HCT116 (cell line): ENCODE measurements at regions not wholly inside any gene's neighbourhood (a gene's known extent, or its start where the extent isn't known, plus 50 kb on each side); places are given as distances from the start of the nearest gene placed in this dataset.

ENCODE experiments used
- CEBPB ChIP-seq: IDR thresholded peaks from 2 replicates; pipeline ENCODE4 v1.6.1; 2012; ENCODE audit warnings: low read depth
- EZH2 ChIP-seq: fragments of 200-600 bp; sonication (generic); IDR thresholded peaks from 2 replicates; pipeline ENCODE4 v1.6.1; 2017; ENCODE audit warnings: antibody characterized with exemption, mixed run types
- JUND ChIP-seq: IDR thresholded peaks from 2 replicates; pipeline ENCODE4 v1.6.1; 2012
- POLR2A ChIP-seq: IDR thresholded peaks from 2 replicates; pipeline ENCODE4 v1.7.0; 2011; ENCODE audit warnings: borderline replicate concordance; ENCODE audit not compliant: insufficient read depth, insufficient read length; ENCODE audit errors: extremely low read depth
- RAD21 ChIP-seq: IDR thresholded peaks from 2 replicates; pipeline ENCODE4 v1.6.1; 2012; ENCODE audit warnings: low read depth, mild to moderate bottlenecking
- SIN3A ChIP-seq: IDR thresholded peaks from 2 replicates; pipeline ENCODE4 v1.6.1; 2012; ENCODE audit warnings: low read depth
- ZFX ChIP-seq: fragments of 450-650 bp; IDR thresholded peaks from 2 replicates; pipeline ENCODE4 v1.6.1; 2017
- TF ChIP-seq, protein P1 (sequence below): IDR thresholded peaks from 2 replicates; pipeline ENCODE4 v1.6.1; 2012
- TF ChIP-seq, protein P2 (sequence below): IDR thresholded peaks from 2 replicates; pipeline ENCODE4 v1.6.1; 2012
- TF ChIP-seq, protein P3 (sequence below), 3 experiments: fragments of 200-600 bp in 1 of 3; sonication (generic) in 1 of 3; IDR thresholded peaks in 2 of 3; conservative IDR thresholded peaks in 1 of 3; 2 replicates each; pipeline ENCODE4 v1.5.1; 2012 to 2017; ENCODE audit warnings: low read depth in 2 of 3, low read length in 2 of 3, antibody characterized with exemption in 1 of 3, borderline replicate concordance in 1 of 3, control low read depth in 1 of 3, mild to moderate bottlenecking in 1 of 3, mixed read lengths in 1 of 3, mixed run types in 1 of 3, moderate library complexity in 1 of 3; ENCODE audit not compliant: insufficient read depth in 1 of 3

DNA sequence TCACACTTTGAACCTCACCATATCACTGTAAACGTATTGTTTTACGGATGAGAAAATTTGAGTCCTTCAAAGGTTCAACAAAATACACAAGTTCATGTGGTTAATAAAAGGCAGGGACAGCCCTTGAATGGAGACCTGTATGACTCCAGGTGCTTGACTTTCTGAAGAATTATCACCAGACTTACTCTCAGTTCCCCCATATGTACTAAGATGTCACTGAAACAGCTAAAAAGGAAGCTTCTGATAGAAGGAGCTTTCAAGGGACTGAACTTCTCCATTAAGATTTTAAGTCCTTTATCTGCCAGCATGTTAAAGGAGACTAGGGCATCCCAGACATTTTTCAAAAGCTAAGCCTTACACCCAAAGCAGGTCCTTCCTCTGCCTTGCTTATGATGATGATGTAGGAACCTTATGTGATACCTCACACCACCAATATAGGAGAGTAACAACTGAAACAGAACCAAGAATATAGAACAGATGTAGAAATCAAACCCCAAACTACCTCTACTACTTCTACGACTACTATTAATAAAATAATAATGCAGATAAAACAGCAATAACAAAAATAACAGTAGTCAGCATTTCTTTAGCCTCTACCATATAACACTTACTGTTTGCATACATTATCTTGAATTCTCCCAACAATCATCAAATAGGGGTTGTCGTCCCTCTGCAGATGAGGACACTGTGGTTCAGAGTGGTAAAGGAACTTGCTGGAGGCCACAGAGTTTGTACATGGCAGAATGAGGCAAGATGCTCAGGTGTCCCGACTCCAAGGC, 273.9 kb downstream of the ELAVL2 start:
- TF ChIP-seq ZFX (no peak), JUND (no peak), RAD21 (no peak), POLR2A (no peak), CEBPB (no peak), EZH2 (no peak), SIN3A (no peak)
- TF ChIP-seq, protein P1, sequence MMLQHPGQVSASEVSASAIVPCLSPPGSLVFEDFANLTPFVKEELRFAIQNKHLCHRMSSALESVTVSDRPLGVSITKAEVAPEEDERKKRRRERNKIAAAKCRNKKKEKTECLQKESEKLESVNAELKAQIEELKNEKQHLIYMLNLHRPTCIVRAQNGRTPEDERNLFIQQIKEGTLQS: no peak
- TF ChIP-seq, protein P2, sequence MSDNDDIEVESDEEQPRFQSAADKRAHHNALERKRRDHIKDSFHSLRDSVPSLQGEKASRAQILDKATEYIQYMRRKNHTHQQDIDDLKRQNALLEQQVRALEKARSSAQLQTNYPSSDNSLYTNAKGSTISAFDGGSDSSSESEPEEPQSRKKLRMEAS: no peak
- TF ChIP-seq, protein P3, sequence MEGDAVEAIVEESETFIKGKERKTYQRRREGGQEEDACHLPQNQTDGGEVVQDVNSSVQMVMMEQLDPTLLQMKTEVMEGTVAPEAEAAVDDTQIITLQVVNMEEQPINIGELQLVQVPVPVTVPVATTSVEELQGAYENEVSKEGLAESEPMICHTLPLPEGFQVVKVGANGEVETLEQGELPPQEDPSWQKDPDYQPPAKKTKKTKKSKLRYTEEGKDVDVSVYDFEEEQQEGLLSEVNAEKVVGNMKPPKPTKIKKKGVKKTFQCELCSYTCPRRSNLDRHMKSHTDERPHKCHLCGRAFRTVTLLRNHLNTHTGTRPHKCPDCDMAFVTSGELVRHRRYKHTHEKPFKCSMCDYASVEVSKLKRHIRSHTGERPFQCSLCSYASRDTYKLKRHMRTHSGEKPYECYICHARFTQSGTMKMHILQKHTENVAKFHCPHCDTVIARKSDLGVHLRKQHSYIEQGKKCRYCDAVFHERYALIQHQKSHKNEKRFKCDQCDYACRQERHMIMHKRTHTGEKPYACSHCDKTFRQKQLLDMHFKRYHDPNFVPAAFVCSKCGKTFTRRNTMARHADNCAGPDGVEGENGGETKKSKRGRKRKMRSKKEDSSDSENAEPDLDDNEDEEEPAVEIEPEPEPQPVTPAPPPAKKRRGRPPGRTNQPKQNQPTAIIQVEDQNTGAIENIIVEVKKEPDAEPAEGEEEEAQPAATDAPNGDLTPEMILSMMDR (IDR thresholded peaks at IDR 0.05 in 2 of 3, conservative IDR thresholded peaks at IDR 0.05 in 1 of 3; ENCODE audit: borderline replicate concordance in 1 of 3, insufficient read depth in 1 of 3, low read depth in 2 of 3, low read length in 2 of 3): no peak
